Neuronal stem cell (in vitro differentiated cells): ENCODE measurements at regions not wholly inside any gene's neighbourhood (a gene's known extent, or its start where the extent isn't known, plus 50 kb on each side); places are given as distances from the start of the nearest gene placed in this dataset.

ENCODE experiments used
- DNase-seq: peaks from one replicate; pipeline ENCODE4 v3.0.0-alpha.2; 2013; ENCODE audit warnings: low spot score
- H2AFZ ChIP-seq: one replicate; pipeline ENCODE4 v1.6.1; 2013; ENCODE audit warnings: mild to moderate bottlenecking, low read length, inconsistent platforms
- H2AK5ac ChIP-seq: 2 replicates; pipeline ENCODE4 v1.6.1; 2013; ENCODE audit warnings: low read depth, mild to moderate bottlenecking, inconsistent platforms, low read length, moderate library complexity, mixed read lengths
- H2BK120ac ChIP-seq: 2 replicates; pipeline ENCODE4 v1.6.1; 2013; ENCODE audit warnings: low read depth, mild to moderate bottlenecking, inconsistent platforms, low read length, moderate library complexity, mixed read lengths
- H2BK12ac ChIP-seq: one replicate; pipeline ENCODE4 v1.6.1; 2013; ENCODE audit warnings: low read length, inconsistent platforms
- H2BK15ac ChIP-seq: 2 replicates; pipeline ENCODE4 v1.6.1; 2013; ENCODE audit warnings: mild to moderate bottlenecking, low read length, inconsistent platforms, mixed read lengths
- H2BK5ac ChIP-seq: one replicate; pipeline ENCODE4 v1.6.1; 2013; ENCODE audit warnings: inconsistent platforms, mild to moderate bottlenecking, low read length, moderate library complexity
- H3K14ac ChIP-seq: one replicate; pipeline ENCODE4 v1.6.1; 2013; ENCODE audit warnings: low read length, inconsistent platforms
- H3K18ac ChIP-seq: 2 replicates; pipeline ENCODE4 v1.6.1; 2013; ENCODE audit warnings: low read length, inconsistent platforms
- H3K23ac ChIP-seq: 2 replicates; pipeline ENCODE4 v1.6.1; 2013; ENCODE audit warnings: low read depth, mild to moderate bottlenecking, mixed read lengths, low read length, inconsistent platforms; ENCODE audit not compliant: poor library complexity
- H3K27ac ChIP-seq: replicated peaks from 3 replicates; pipeline ENCODE4 v1.5.1; 2013; ENCODE audit warnings: low read length, inconsistent platforms
- H3K27me3 ChIP-seq, 3 experiments: 2 replicates each; pipeline ENCODE4 v1.6.1; 2013; ENCODE audit warnings: low read length in 3 of 3, mild to moderate bottlenecking in 2 of 3, inconsistent platforms in 1 of 3, low read depth in 1 of 3, mixed read lengths in 1 of 3, moderate library complexity in 1 of 3; ENCODE audit not compliant: control insufficient read depth in 3 of 3, insufficient read depth in 3 of 3
- H3K36me3 ChIP-seq, 2 donors: replicated peaks in 1 of 2; 2 replicates each; pipeline ENCODE4 v1.6.1; 2013; ENCODE audit warnings: low read length in 2 of 2; ENCODE audit not compliant: control insufficient read depth in 2 of 2, insufficient read depth in 2 of 2
- H3K4ac ChIP-seq: 2 replicates; pipeline ENCODE4 v1.6.1; 2013; ENCODE audit warnings: inconsistent platforms, mild to moderate bottlenecking, low read length, moderate library complexity
- H3K4me1 ChIP-seq, 2 donors: 1 replicate in 1 of 2; 2 replicates in 1 of 2; pipeline ENCODE4 v1.6.1; 2013; ENCODE audit warnings: low read length in 2 of 2, low read depth in 1 of 2; ENCODE audit not compliant: control insufficient read depth in 2 of 2, insufficient read depth in 1 of 2
- H3K4me2 ChIP-seq: one replicate; pipeline ENCODE4 v1.6.1; 2013; ENCODE audit warnings: mild to moderate bottlenecking, low read length, inconsistent platforms; ENCODE audit not compliant: insufficient read depth, poor library complexity, severe bottlenecking
- H3K4me3 ChIP-seq, 2 donors: 2 replicates each; pipeline ENCODE4 v1.5.1; 2013; ENCODE audit warnings: low read length in 2 of 2, mild to moderate bottlenecking in 2 of 2, inconsistent platforms in 1 of 2, moderate library complexity in 1 of 2
- H3K79me1 ChIP-seq: one replicate; pipeline ENCODE4 v1.6.1; 2013; ENCODE audit warnings: low read depth, mild to moderate bottlenecking, inconsistent platforms, low read length, moderate library complexity
- H3K9ac ChIP-seq: one replicate; pipeline ENCODE4 v1.6.1; 2013; ENCODE audit warnings: mild to moderate bottlenecking, low read depth, low read length, inconsistent platforms; ENCODE audit not compliant: poor library complexity
- H3K9me3 ChIP-seq, 2 donors: replicated peaks in 1 of 2; 2 replicates each; pipeline versions ENCODE3 to v1.6.1; 2013; ENCODE audit warnings: low read length in 2 of 2, mild to moderate bottlenecking in 2 of 2, inconsistent platforms in 1 of 2, low read depth in 1 of 2, mixed read lengths in 1 of 2, moderate library complexity in 1 of 2; ENCODE audit not compliant: control insufficient read depth in 2 of 2, insufficient read depth in 1 of 2
- H4K8ac ChIP-seq: one replicate; pipeline ENCODE4 v1.6.1; 2013; ENCODE audit warnings: low read depth, mild to moderate bottlenecking, inconsistent platforms, low read length, moderate library complexity
- H4K91ac ChIP-seq: one replicate; pipeline ENCODE4 v1.6.1; 2013; ENCODE audit warnings: low read length, low read depth, mild to moderate bottlenecking, inconsistent platforms; ENCODE audit not compliant: poor library complexity
- WGBS, 2 donors: extraction: QIAGEN DNeasy Blood & Tissue Kit; methylation state at CpG; one replicate each; pipeline ENCODE4 v1.1.7; 2013; ENCODE audit warnings: missing lambda C conversion rate in 2 of 2, mixed read lengths in 1 of 2; ENCODE audit not compliant: insufficient read length in 2 of 2, insufficient replicate concordance in 1 of 2; ENCODE audit errors: extremely low coverage in 2 of 2; 5-methylcytosine and 5-hydroxymethylcytosine counted together

- Histone ChIP-seq H3K18ac (no peak overlapping the region), H2AFZ (no peak overlapping the region), H3K4me2 (no peak overlapping the region), H4K91ac (no peak overlapping the region), H2BK5ac (no peak overlapping the region), H2BK15ac (no peak overlapping the region), H3K14ac (no peak overlapping the region), H3K4ac (no peak overlapping the region), H2BK120ac (no peak overlapping the region), H3K27ac (no peak overlapping the region), H4K8ac (no peak overlapping the region), H3K4me3 (no peak overlapping the region), H3K27me3 (no peaks in the 10 kb centered on the region), H3K23ac (no peak overlapping the region), H3K9me3 (no peaks in the 10 kb centered on the region), H3K36me3 (no peaks in the 10 kb centered on the region), H2AK5ac (no peak overlapping the region), H3K9ac (no peak overlapping the region), H2BK12ac (no peak overlapping the region), H3K4me1 (no peaks in the 10 kb centered on the region), H3K79me1 (no peaks in the 10 kb centered on the region)
- no peak for DNase-seq
- WGBS, 2 donors = no CpG with 5 or more reads among the region's 1 CpG
These were observed 334.5 kb upstream of the CYRIA start for GRCh38 chr2:17000184-17000482.

GRCh38 chr2:16999347-17000183, 333.9 kb upstream of the CYRIA start:
- H3K9me3 ChIP-seq = no peaks in the 10 kb centered on the region
- no peak overlapping the region for H2BK5ac ChIP-seq
- H2AFZ ChIP-seq = no peak overlapping the region
- H3K4me2 ChIP-seq = no peak overlapping the region
- H2BK15ac ChIP-seq = no peak overlapping the region
- H4K8ac ChIP-seq = no peak overlapping the region
- no peak overlapping the region for H3K27ac ChIP-seq
- H3K4me1 ChIP-seq = no peaks in the 10 kb centered on the region
- no peak overlapping the region for H3K23ac ChIP-seq
- H2AK5ac ChIP-seq = no peak overlapping the region
- H3K36me3 ChIP-seq = no peaks in the 10 kb centered on the region
- no peak overlapping the region for H4K91ac ChIP-seq
- DNase-seq = no peak
- WGBS, 2 donors = no CpG with 5 or more reads among the region's 6 CpGs
- H2BK12ac ChIP-seq = no peak overlapping the region
- no peak overlapping the region for H2BK120ac ChIP-seq
- no peak overlapping the region for H3K14ac ChIP-seq
- H3K18ac ChIP-seq = no peak overlapping the region
- H3K4me3 ChIP-seq = no peak overlapping the region
- H3K9ac ChIP-seq = no peak overlapping the region
- H3K27me3 ChIP-seq = no peaks in the 10 kb centered on the region
- H3K79me1 ChIP-seq = no peaks in the 10 kb centered on the region
- H3K4ac ChIP-seq = no peak overlapping the region

DNA sequence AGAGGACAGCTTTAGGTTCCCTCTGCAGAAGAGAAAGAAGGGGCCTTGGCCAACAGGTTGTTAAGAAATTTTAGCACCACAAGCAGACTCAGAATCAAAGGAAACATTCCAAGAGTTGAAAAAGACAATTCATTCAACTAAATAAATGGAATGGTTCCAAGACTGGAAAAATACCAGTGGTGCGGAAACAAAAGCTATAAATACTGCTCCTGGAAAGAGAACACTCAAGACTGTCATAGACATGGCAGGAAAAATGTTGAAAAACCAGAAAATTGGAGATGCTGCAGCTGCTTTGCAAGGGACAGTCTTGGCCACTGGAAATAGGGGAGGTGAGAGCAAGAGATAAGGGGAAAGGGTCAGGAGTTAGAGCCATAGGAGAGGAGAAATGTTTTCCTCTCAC, 312.7 kb upstream of the CYRIA start:
- Histone ChIP-seq H2BK12ac (no peak overlapping the region), H3K4me2 (no peak overlapping the region)
- no CpG with 5 or more reads among the region's 1 CpG for WGBS, 2 donors

DNA sequence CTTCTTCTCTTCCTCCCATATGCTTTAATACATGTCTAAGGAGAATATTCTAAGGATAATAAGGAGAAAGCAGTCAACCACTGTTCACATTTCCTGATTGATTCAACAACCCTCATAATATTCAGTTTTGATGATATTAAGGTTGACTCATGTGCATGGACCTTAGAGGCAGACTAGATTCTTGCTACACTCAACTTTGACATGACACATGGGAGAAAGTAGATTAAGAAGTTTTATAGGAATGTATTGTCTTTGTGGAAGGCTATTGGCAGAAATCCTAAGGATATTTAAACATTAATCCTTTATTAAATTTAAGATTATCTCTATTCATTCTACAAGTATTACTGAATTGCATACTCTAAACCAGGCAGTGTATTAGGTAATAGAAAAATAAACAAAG, 309.1 kb upstream of the CYRIA start:
- no peak overlapping the region for H3K4ac ChIP-seq
- peaks cover 0 to 1% of the 10 kb centered on the region in 2 donors for H3K9me3 ChIP-seq
- H3K4me2 ChIP-seq = no peak overlapping the region
- no peaks in the 10 kb centered on the region for H3K79me1 ChIP-seq
- H3K4me1 ChIP-seq = no peaks in the 10 kb centered on the region
- no peak overlapping the region for H3K9ac ChIP-seq
- H2AFZ ChIP-seq = no peak overlapping the region
- no peak overlapping the region for H3K14ac ChIP-seq
- no peak overlapping the region for H3K27ac ChIP-seq
- H4K8ac ChIP-seq = no peak overlapping the region
- H2BK15ac ChIP-seq = no peak overlapping the region
- no peak overlapping the region for H2BK120ac ChIP-seq
- no peak overlapping the region for H3K18ac ChIP-seq
- H3K4me3 ChIP-seq = no peak overlapping the region
- no peak overlapping the region for H2BK5ac ChIP-seq
- no peak overlapping the region for H4K91ac ChIP-seq
- no peak overlapping the region for H2AK5ac ChIP-seq
- DNase-seq = no peak
- H3K23ac ChIP-seq = no peak overlapping the region
- H3K27me3 ChIP-seq = no peaks in the 10 kb centered on the region
- H2BK12ac ChIP-seq = no peak overlapping the region
- H3K36me3 ChIP-seq = no peaks in the 10 kb centered on the region

More for the DNA sequence above, 312.7 kb upstream of the CYRIA start:
- no peaks in the 10 kb centered on the region for H3K36me3 ChIP-seq
- H3K9me3 ChIP-seq = peaks cover 0 to 1% of the 10 kb centered on the region in 2 donors
- H2AK5ac ChIP-seq = no peak overlapping the region
- H2BK120ac ChIP-seq = no peak overlapping the region
- H3K4me1 ChIP-seq = no peaks in the 10 kb centered on the region
- H2BK15ac ChIP-seq = no peak overlapping the region
- no peak overlapping the region for H2AFZ ChIP-seq
- H3K23ac ChIP-seq = no peak overlapping the region
- no peak overlapping the region for H4K8ac ChIP-seq
- H3K14ac ChIP-seq = no peak overlapping the region
- no peak overlapping the region for H3K4ac ChIP-seq
- H3K27ac ChIP-seq = no peak overlapping the region
- DNase-seq = no peak
- no peak overlapping the region for H3K4me3 ChIP-seq
- H4K91ac ChIP-seq = no peak overlapping the region
- no peaks in the 10 kb centered on the region for H3K79me1 ChIP-seq
- no peak overlapping the region for H3K9ac ChIP-seq
- no peak overlapping the region for H3K18ac ChIP-seq
- no peaks in the 10 kb centered on the region for H3K27me3 ChIP-seq
- no peak overlapping the region for H2BK5ac ChIP-seq
